WERI-Rb-1 (cell line): ENCODE measurements at regions not wholly inside any gene's neighbourhood (a gene's known extent, or its start where the extent isn't known, plus 50 kb on each side); places are given as distances from the start of the nearest gene placed in this dataset.

Experiments
- DNase-seq: peaks from one replicate; pipeline ENCODE4 v3.0.0-alpha.2; 2020
- H3K27ac ChIP-seq: fragments of 250-450 bp; sonication (Bioruptor Pico); 2 replicates; pipeline ENCODE4 v1.5.1; 2020; ENCODE audit warnings: mild to moderate bottlenecking, moderate library complexity
- H3K27me3 ChIP-seq: fragments of 250-450 bp; sonication (Bioruptor Pico); 2 replicates; pipeline ENCODE4 v1.5.1; 2021; ENCODE audit warnings: mild to moderate bottlenecking, low read depth, moderate library complexity; ENCODE audit not compliant: insufficient read depth, severe bottlenecking
- H3K36me3 ChIP-seq: fragments of 250-450 bp; sonication (Bioruptor Pico); 2 replicates; pipeline ENCODE4 v1.5.1; 2020; ENCODE audit warnings: mild to moderate bottlenecking, moderate library complexity
- H3K4me3 ChIP-seq: 2 replicates; pipeline ENCODE4 v1.5.1; 2011; ENCODE audit warnings: low read depth, mild to moderate bottlenecking, control low read depth, low read length
- H3K9me3 ChIP-seq: fragments of 250-450 bp; sonication (Bioruptor Pico); 2 replicates; pipeline ENCODE4 v1.5.1; 2021; ENCODE audit warnings: mild to moderate bottlenecking, moderate library complexity; ENCODE audit not compliant: severe bottlenecking
- CTCF ChIP-seq: IDR thresholded peaks from 2 replicates; pipeline ENCODE4 v1.5.1; 2011; ENCODE audit warnings: low read depth, mild to moderate bottlenecking, control low read depth, inconsistent platforms, low read length

GRCh38 chr4:1561286-1561990 lies 122.7 kb downstream of the FAM53A start:
- TF ChIP-seq CTCF, result no peak
- Histone ChIP-seq H3K9me3 (no peaks in the 10 kb centered on the region), H3K36me3 (no peaks in the 10 kb centered on the region), H3K27me3 (no peaks in the 10 kb centered on the region), H3K27ac (no peak overlapping the region), H3K4me3 (no peak overlapping the region)
- no peak for DNase-seq

GRCh38 chr4:1559896-1560650 lies 124.0 kb downstream of the FAM53A start:
- H3K9me3 ChIP-seq, result no peaks in the 10 kb centered on the region
- H3K27me3 ChIP-seq, result no peaks in the 10 kb centered on the region
- no peak for TF ChIP-seq CTCF
- DNase-seq, result no peak
- no peak overlapping the region for H3K27ac ChIP-seq
- H3K4me3 ChIP-seq, result no peak overlapping the region
- H3K36me3 ChIP-seq, result no peaks in the 10 kb centered on the region

- no peak overlapping the region for H3K4me3 ChIP-seq
- DNase-seq, result no peak
- TF ChIP-seq CTCF, result no peak
- H3K9me3 ChIP-seq, result no peaks in the 10 kb centered on the region
- no peaks in the 10 kb centered on the region for H3K36me3 ChIP-seq
- H3K27me3 ChIP-seq, result no peaks in the 10 kb centered on the region
- peak overlapping the region; percentile 28 for H3K27ac ChIP-seq
These were observed 125.9 kb downstream of the FAM53A start for GRCh38 chr4:1558205-1558604.

- no peaks in the 10 kb centered on the region for H3K9me3 ChIP-seq
- no peaks in the 10 kb centered on the region for H3K36me3 ChIP-seq
- peak overlapping the region; percentile 83 for H3K27ac ChIP-seq
- DNase-seq, result peak; percentile 76
- peak overlapping the region; percentile 36 for H3K4me3 ChIP-seq
- H3K27me3 ChIP-seq, result no peaks in the 10 kb centered on the region
- TF ChIP-seq CTCF, result no peak
These were observed 126.9 kb downstream of the FAM53A start for GRCh38 chr4:1557221-1557597.

- Histone ChIP-seq H3K36me3 (no peaks in the 10 kb centered on the region), H3K27me3 (no peaks in the 10 kb centered on the region), H3K27ac (peak overlapping the region; percentile 83), H3K4me3 (peak overlapping the region; percentile 36), H3K9me3 (no peaks in the 10 kb centered on the region)
- TF ChIP-seq CTCF, result peak; percentile 29; the same call in 1 of the 2 replicates
- peak; percentile 79 for DNase-seq
These were observed 127.4 kb downstream of the FAM53A start for GRCh38 chr4:1556541-1557220.
